Mesenchymal stem cell (in vitro differentiated cells and primary cell): ENCODE measurements at regions not wholly inside any gene's neighbourhood (a gene's known extent, or its start where the extent isn't known, plus 50 kb on each side); places are given as distances from the start of the nearest gene placed in this dataset.

ENCODE experiments used
- DNase-seq: peaks from one replicate; pipeline ENCODE4 v3.0.0-alpha.2; 2013
- H2AFZ ChIP-seq: one replicate; pipeline ENCODE4 v1.6.1; 2013; ENCODE audit warnings: low read depth, mild to moderate bottlenecking, control low read depth, inconsistent platforms, low read length, moderate library complexity
- H2AK5ac ChIP-seq: 2 replicates; pipeline ENCODE4 v1.6.1; 2013; ENCODE audit warnings: low read length, moderate library complexity, mild to moderate bottlenecking, inconsistent platforms; ENCODE audit not compliant: severe bottlenecking
- H2BK120ac ChIP-seq: one replicate; pipeline ENCODE4 v1.6.1; 2013; ENCODE audit warnings: low read depth, mild to moderate bottlenecking, inconsistent platforms, low read length, moderate library complexity
- H2BK12ac ChIP-seq, 2 experiments: one replicate each; pipeline ENCODE4 v1.6.1; 2013; ENCODE audit warnings: inconsistent platforms in 2 of 2, low read length in 2 of 2, mild to moderate bottlenecking in 2 of 2, moderate library complexity in 2 of 2, control low read depth in 1 of 2
- H2BK15ac ChIP-seq: one replicate; pipeline ENCODE4 v1.6.1; 2013; ENCODE audit warnings: mild to moderate bottlenecking, low read depth, inconsistent platforms; ENCODE audit not compliant: poor library complexity, severe bottlenecking
- H2BK5ac ChIP-seq: 2 replicates; pipeline ENCODE4 v1.6.1; 2013; ENCODE audit warnings: low read depth, mild to moderate bottlenecking, low read length, control low read depth, inconsistent platforms; ENCODE audit not compliant: poor library complexity, severe bottlenecking
- H3K14ac ChIP-seq, 2 experiments: one replicate each; pipeline ENCODE4 v1.6.1; 2013; ENCODE audit warnings: inconsistent platforms in 2 of 2, low read length in 2 of 2, control low read depth in 1 of 2, mild to moderate bottlenecking in 1 of 2, moderate library complexity in 1 of 2
- H3K18ac ChIP-seq, 2 experiments: one replicate each; pipeline ENCODE4 v1.6.1; 2013; ENCODE audit warnings: inconsistent platforms in 2 of 2, low read length in 2 of 2, control low read depth in 1 of 2, low read depth in 1 of 2, mild to moderate bottlenecking in 1 of 2
- H3K23ac ChIP-seq, 2 experiments: one replicate each; pipeline ENCODE4 v1.6.1; 2013; ENCODE audit warnings: inconsistent platforms in 2 of 2, low read length in 2 of 2, mild to moderate bottlenecking in 2 of 2, moderate library complexity in 2 of 2, control low read depth in 1 of 2
- H3K27ac ChIP-seq: 2 replicates; pipeline ENCODE4 v1.5.1; 2013; ENCODE audit warnings: mild to moderate bottlenecking, moderate library complexity, low read length, control low read depth, inconsistent platforms; ENCODE audit not compliant: poor library complexity, severe bottlenecking
- H3K27me3 ChIP-seq, 2 experiments: 2 replicates each; pipeline versions ENCODE4 v1.6.1 to v1.7.0; 2013; ENCODE audit warnings: low read length in 2 of 2, mild to moderate bottlenecking in 2 of 2, moderate library complexity in 2 of 2, control low read depth in 1 of 2, inconsistent platforms in 1 of 2; ENCODE audit not compliant: control insufficient read depth in 1 of 2, insufficient read depth in 1 of 2
- H3K36me3 ChIP-seq, 2 experiments: 2 replicates each; pipeline versions ENCODE4 v1.6.1 to v1.7.0; 2013; ENCODE audit warnings: low read length in 2 of 2, control low read depth in 1 of 2, inconsistent platforms in 1 of 2, low read depth in 1 of 2, mild to moderate bottlenecking in 1 of 2; ENCODE audit not compliant: insufficient read depth in 2 of 2, control insufficient read depth in 1 of 2
- H3K4ac ChIP-seq, 2 experiments: one replicate each; pipeline ENCODE4 v1.6.1; 2013; ENCODE audit warnings: inconsistent platforms in 2 of 2, low read length in 2 of 2, mild to moderate bottlenecking in 2 of 2, moderate library complexity in 2 of 2, control low read depth in 1 of 2, low read depth in 1 of 2
- H3K4me1 ChIP-seq: 2 replicates; pipeline ENCODE4 v1.6.1; 2013; ENCODE audit warnings: low read depth, low read length, control low read depth; ENCODE audit not compliant: control insufficient read depth, insufficient read depth
- H3K4me2 ChIP-seq: 2 replicates; pipeline ENCODE4 v1.6.1; 2013; ENCODE audit warnings: low read length, mild to moderate bottlenecking, inconsistent platforms; ENCODE audit not compliant: poor library complexity, severe bottlenecking
- H3K4me3 ChIP-seq, 2 experiments: 2 replicates each; pipeline versions ENCODE4 v1.5.1 to v1.7.0; 2013; ENCODE audit warnings: low read length in 2 of 2, mild to moderate bottlenecking in 2 of 2, control low read depth in 1 of 2, low read depth in 1 of 2; ENCODE audit not compliant: insufficient read depth in 1 of 2
- H3K79me1 ChIP-seq: replicated peaks from 2 replicates; pipeline ENCODE4 v1.6.1; 2013; ENCODE audit warnings: mild to moderate bottlenecking, control low read depth, low read length, inconsistent platforms; ENCODE audit not compliant: poor library complexity, severe bottlenecking
- H3K9ac ChIP-seq: 2 replicates; pipeline ENCODE4 v1.7.0; 2013; ENCODE audit warnings: mild to moderate bottlenecking, low read length, moderate library complexity
- H3K9me3 ChIP-seq: 2 replicates; pipeline ENCODE4 v1.7.0; 2013; ENCODE audit warnings: mild to moderate bottlenecking, low read length; ENCODE audit not compliant: control insufficient read depth
- H4K8ac ChIP-seq: one replicate; pipeline ENCODE4 v1.6.1; 2013; ENCODE audit warnings: inconsistent platforms, mild to moderate bottlenecking, low read length, moderate library complexity
- H4K91ac ChIP-seq: one replicate; pipeline ENCODE4 v1.6.1; 2013; ENCODE audit warnings: mild to moderate bottlenecking, low read length, inconsistent platforms
- WGBS: methylation state at CpG from one replicate; pipeline ENCODE4 v1.1.7; 2013; ENCODE audit warnings: mixed read lengths; 5-methylcytosine and 5-hydroxymethylcytosine counted together

DNA sequence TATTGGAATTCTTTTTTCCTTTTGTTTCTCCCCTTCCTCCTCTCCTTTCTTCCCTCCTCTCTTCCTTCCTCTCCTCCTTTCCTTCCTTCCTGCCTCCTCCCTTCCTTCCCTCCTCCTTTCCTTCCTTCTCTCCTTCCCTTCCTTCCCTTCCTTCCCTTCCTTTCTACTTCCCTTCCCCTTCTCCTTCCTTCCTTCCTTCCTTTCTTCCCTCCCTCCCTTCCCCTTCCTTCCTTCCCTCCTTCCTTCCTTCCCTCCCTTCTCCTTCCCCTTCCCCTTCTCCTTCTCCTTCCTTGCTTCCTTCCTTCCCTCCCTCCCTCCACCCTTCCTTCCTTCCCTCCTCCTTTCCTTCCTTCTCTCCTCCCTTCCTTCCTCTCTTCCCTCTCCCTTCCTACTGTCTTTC lies 431.0 kb upstream of the MEIS1 start:
- H2BK12ac ChIP-seq: no peak overlapping the region
- no peak overlapping the region for H2AK5ac ChIP-seq
- H2BK5ac ChIP-seq: no peak overlapping the region

DNA sequence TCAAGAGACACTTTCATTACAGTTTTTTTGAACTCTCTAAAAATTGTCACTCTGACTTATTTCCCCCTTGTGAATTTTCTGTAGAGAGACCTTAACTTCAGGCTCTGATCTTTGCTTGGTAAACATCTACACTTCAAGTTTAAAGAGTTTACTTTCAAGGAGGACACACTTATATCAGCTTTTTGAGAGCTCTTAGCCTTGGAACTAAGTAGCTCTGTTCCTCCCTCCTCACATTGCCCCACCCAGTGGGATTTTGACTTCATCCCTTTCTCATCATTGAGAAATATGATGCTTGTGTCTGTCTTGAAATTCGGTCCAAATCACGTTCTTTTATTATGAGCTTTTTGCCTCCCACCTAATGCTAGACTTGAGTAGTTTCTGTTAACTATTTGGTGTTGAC lies 433.4 kb upstream of the MEIS1 start:
- no peak overlapping the region for H3K27ac ChIP-seq
- no peak overlapping the region for H4K8ac ChIP-seq
- H3K4me2 ChIP-seq: no peak overlapping the region
- H3K36me3 ChIP-seq: no peaks in the 10 kb centered on the region
- H3K9me3 ChIP-seq: no peaks in the 10 kb centered on the region
- no peak overlapping the region for H3K18ac ChIP-seq
- H4K91ac ChIP-seq: no peak overlapping the region
- no peak overlapping the region for H3K14ac ChIP-seq
- no peaks in the 10 kb centered on the region for H3K4me1 ChIP-seq
- no peak overlapping the region for H2BK120ac ChIP-seq
- H3K27me3 ChIP-seq: no peaks in the 10 kb centered on the region
- H2AK5ac ChIP-seq: no peak overlapping the region
- H2BK12ac ChIP-seq: no peak overlapping the region
- DNase-seq: no peak
- no peak overlapping the region for H3K23ac ChIP-seq
- H2AFZ ChIP-seq: no peak overlapping the region
- no peak overlapping the region for H3K4me3 ChIP-seq
- no peaks in the 10 kb centered on the region for H3K79me1 ChIP-seq
- H3K9ac ChIP-seq: no peak overlapping the region
- no peak overlapping the region for H2BK15ac ChIP-seq
- no peak overlapping the region for H2BK5ac ChIP-seq
- H3K4ac ChIP-seq: no peak overlapping the region
- WGBS: 60% methylated on average over 1 of the region's 2 CpGs

More for the DNA sequence above, 431.0 kb upstream of the MEIS1 start:
- Histone ChIP-seq H2AFZ (no peak overlapping the region), H3K18ac (no peak overlapping the region), H3K9ac (no peak overlapping the region), H3K79me1 (no peaks in the 10 kb centered on the region), H3K9me3 (no peaks in the 10 kb centered on the region), H3K4me1 (no peaks in the 10 kb centered on the region), H3K4ac (no peak overlapping the region), H4K91ac (no peak overlapping the region), H3K14ac (no peak overlapping the region), H3K27me3 (no peaks in the 10 kb centered on the region), H2BK120ac (no peak overlapping the region), H3K36me3 (no peaks in the 10 kb centered on the region), H3K27ac (no peak overlapping the region), H3K4me3 (no peak overlapping the region), H4K8ac (no peak overlapping the region), H2BK15ac (no peak overlapping the region), H3K4me2 (no peak overlapping the region), H3K23ac (no peak overlapping the region)
- DNase-seq: no peak

DNA sequence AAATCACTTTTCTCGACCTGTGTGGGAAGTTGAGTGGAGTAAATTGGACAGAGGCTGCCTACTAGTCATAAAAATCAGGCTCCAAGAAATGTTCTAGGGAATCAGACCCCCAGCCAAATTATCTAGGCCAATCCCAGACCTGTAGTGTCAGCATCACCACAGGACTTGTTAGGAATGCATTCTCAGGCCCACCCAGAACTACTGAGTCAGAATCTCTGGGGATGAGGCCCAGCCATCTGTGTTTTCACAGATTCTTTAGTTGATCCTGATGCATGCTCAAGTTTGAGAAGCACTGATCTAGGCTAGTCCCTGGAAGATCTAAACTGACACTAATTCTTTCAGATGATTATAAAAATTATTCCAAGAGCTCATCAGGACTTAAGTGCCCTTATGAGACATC lies 434.0 kb upstream of the MEIS1 start:
- Histone ChIP-seq H2BK15ac (no peak overlapping the region), H3K9me3 (no peaks in the 10 kb centered on the region), H3K4me1 (no peaks in the 10 kb centered on the region), H3K27me3 (no peaks in the 10 kb centered on the region), H3K4me2 (no peak overlapping the region), H3K18ac (no peak overlapping the region), H3K79me1 (no peaks in the 10 kb centered on the region), H3K4ac (no peak overlapping the region), H3K14ac (no peak overlapping the region), H2AFZ (no peak overlapping the region), H2BK120ac (no peak overlapping the region), H2AK5ac (no peak overlapping the region), H2BK5ac (no peak overlapping the region), H2BK12ac (no peak overlapping the region), H3K4me3 (no peak overlapping the region), H3K9ac (no peak overlapping the region), H4K91ac (no peak overlapping the region), H3K23ac (no peak overlapping the region), H3K27ac (no peak overlapping the region), H3K36me3 (no peaks in the 10 kb centered on the region), H4K8ac (no peak overlapping the region)
- WGBS: 44% methylated on average over 1 of the region's 1 CpG
- no peak for DNase-seq

DNA sequence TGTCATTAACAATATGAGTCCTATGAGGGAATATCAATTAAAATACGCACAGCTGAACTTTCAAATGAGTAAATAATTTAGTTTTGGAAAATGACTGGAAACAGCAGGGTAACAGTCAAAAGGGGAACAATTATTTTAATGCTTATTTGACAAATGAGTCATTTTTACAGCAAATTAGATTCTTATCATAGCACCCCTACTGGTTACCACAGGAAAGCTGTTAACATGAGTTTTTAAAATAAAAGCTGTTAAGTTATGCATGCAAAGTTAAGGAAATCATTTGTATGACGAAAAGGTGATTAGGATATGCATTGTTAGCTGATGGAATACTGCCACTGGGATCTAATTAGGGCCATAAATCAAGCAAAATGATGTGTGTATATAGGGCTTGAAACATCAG lies 435.1 kb upstream of the MEIS1 start:
- Histone ChIP-seq H3K79me1 (no peaks in the 10 kb centered on the region), H3K23ac (no peak overlapping the region), H2BK12ac (no peak overlapping the region), H3K36me3 (no peaks in the 10 kb centered on the region), H3K14ac (no peak overlapping the region), H3K4ac (no peak overlapping the region), H3K18ac (no peak overlapping the region), H2BK120ac (no peak overlapping the region), H4K8ac (no peak overlapping the region), H2AFZ (no peak overlapping the region), H2AK5ac (no peak overlapping the region), H3K9ac (no peak overlapping the region), H3K4me1 (no peaks in the 10 kb centered on the region), H3K27ac (no peak overlapping the region), H3K27me3 (no peaks in the 10 kb centered on the region), H4K91ac (no peak overlapping the region), H3K4me2 (no peak overlapping the region), H3K4me3 (no peak overlapping the region), H3K9me3 (no peaks in the 10 kb centered on the region), H2BK5ac (no peak overlapping the region), H2BK15ac (no peak overlapping the region)
- no peak for DNase-seq
- 74% methylated on average over 2 of the region's 2 CpGs for WGBS
